ENCODE measurements at regions not wholly inside any gene's neighbourhood (a gene's known extent, or its start where the extent isn't known, plus 50 kb on each side); places are given as distances from the start of the nearest gene placed in this dataset.
A peak's percentile ranks its signal among the peaks of the same experiment; 100 is the strongest.

- peaks cover 4% of the 10 kb centered on the region for H3K27me3 Mint-ChIP-seq (ENCODE audit: insufficient read depth)
- peak; percentile 20 for DNase-seq
- WGBS, 2 experiments (ENCODE audit: insufficient coverage in 1 of 2, insufficient read length in 1 of 2), result 90 to 93% methylated on average over 7 of the region's 7 CpGs
Observed at GRCh38 chr20:51140671-51141070, 117.8 kb upstream of the KCNG1 start.

GRCh38 chr20:51139891-51140290 is 117.0 kb upstream of the KCNG1 start:
- no peak overlapping the region for H3K27ac Mint-ChIP-seq
- TF ChIP-seq CTCF (conservative IDR thresholded peaks at IDR 0.05), result no peak
- Histone ChIP-seq H3K9me3 (ENCODE audit: control insufficient read depth, low read length) (no peaks in the 10 kb centered on the region), H3K4me3 (ENCODE audit: low read length) (no peak overlapping the region), H3K27ac (ENCODE audit: low read depth, low read length) (no peak overlapping the region), H3K9ac (ENCODE audit: extremely low read depth, low read length, poor library complexity, severe bottlenecking) (no peak overlapping the region), H3K4me1 (ENCODE audit: control insufficient read depth, insufficient read depth, low read length) (no peaks in the 10 kb centered on the region), H3K36me3 (ENCODE audit: control insufficient read depth, insufficient read depth, low read length) (no peaks in the 10 kb centered on the region), H3K27me3 (ENCODE audit: control insufficient read depth, insufficient read depth, low read length, poor library complexity, severe bottlenecking) (no peaks in the 10 kb centered on the region)
- no peaks in the 10 kb centered on the region for H3K36me3 Mint-ChIP-seq (ENCODE audit: low read depth)
- H3K27me3 Mint-ChIP-seq (ENCODE audit: insufficient read depth), result peaks cover 4% of the 10 kb centered on the region
- H3K4me1 Mint-ChIP-seq, result peaks cover 15% of the 10 kb centered on the region
- H3K4me3 Mint-ChIP-seq, result no peak overlapping the region
- 90 to 100% methylated on average over 1 to 3 of the region's 3 CpGs for WGBS, 2 experiments (ENCODE audit: insufficient coverage in 1 of 2, insufficient read length in 1 of 2)
- DNase-seq, result no peak
- no peaks in the 10 kb centered on the region for H3K9me3 Mint-ChIP-seq

More at GRCh38 chr20:51140671-51141070, 117.8 kb upstream of the KCNG1 start:
- Mint-ChIP-seq H3K36me3 (ENCODE audit: low read depth) (no peaks in the 10 kb centered on the region), H3K4me1 (peaks cover 16% of the 10 kb centered on the region), H3K9me3 (peaks cover 7% of the 10 kb centered on the region), H3K27ac (no peak overlapping the region), H3K4me3 (no peak overlapping the region)
- H3K9me3 ChIP-seq (ENCODE audit: control insufficient read depth, low read length), result peaks cover 6% of the 10 kb centered on the region
- no peak overlapping the region for H3K4me3 ChIP-seq (ENCODE audit: low read length)
- no peaks in the 10 kb centered on the region for H3K36me3 ChIP-seq (ENCODE audit: control insufficient read depth, insufficient read depth, low read length)
- no peaks in the 10 kb centered on the region for H3K4me1 ChIP-seq (ENCODE audit: control insufficient read depth, insufficient read depth, low read length)
- no peak overlapping the region for H3K27ac ChIP-seq (ENCODE audit: low read depth, low read length)
- H3K27me3 ChIP-seq (ENCODE audit: control insufficient read depth, insufficient read depth, low read length, poor library complexity, severe bottlenecking), result no peaks in the 10 kb centered on the region
- no peak for TF ChIP-seq CTCF (conservative IDR thresholded peaks at IDR 0.05)
- no peak overlapping the region for H3K9ac ChIP-seq (ENCODE audit: extremely low read depth, low read length, poor library complexity, severe bottlenecking)

GRCh38 chr20:51138576-51138975 is 115.7 kb upstream of the KCNG1 start:
- TF ChIP-seq CTCF (conservative IDR thresholded peaks at IDR 0.05), result no peak
- Mint-ChIP-seq H3K4me3 (no peak overlapping the region), H3K27ac (no peak overlapping the region), H3K9me3 (no peaks in the 10 kb centered on the region), H3K27me3 (ENCODE audit: insufficient read depth) (peaks cover 4% of the 10 kb centered on the region), H3K4me1 (peaks cover 5% of the 10 kb centered on the region), H3K36me3 (ENCODE audit: low read depth) (no peaks in the 10 kb centered on the region)
- H3K27ac ChIP-seq (ENCODE audit: low read depth, low read length), result no peak overlapping the region
- no peak overlapping the region for H3K4me3 ChIP-seq (ENCODE audit: low read length)
- no peaks in the 10 kb centered on the region for H3K27me3 ChIP-seq (ENCODE audit: control insufficient read depth, insufficient read depth, low read length, poor library complexity, severe bottlenecking)
- no peaks in the 10 kb centered on the region for H3K4me1 ChIP-seq (ENCODE audit: control insufficient read depth, insufficient read depth, low read length)
- no peak for DNase-seq
- H3K36me3 ChIP-seq (ENCODE audit: control insufficient read depth, insufficient read depth, low read length), result no peaks in the 10 kb centered on the region
- H3K9ac ChIP-seq (ENCODE audit: extremely low read depth, low read length, poor library complexity, severe bottlenecking), result no peak overlapping the region
- WGBS, 2 experiments (ENCODE audit: insufficient coverage in 1 of 2, insufficient read length in 1 of 2), result 89 to 94% methylated on average over 3 to 4 of the region's 4 CpGs
- no peaks in the 10 kb centered on the region for H3K9me3 ChIP-seq (ENCODE audit: control insufficient read depth, low read length)

All from endodermal cell (in vitro differentiated cells).